ENCODE measurements at regions not wholly inside any gene's neighbourhood (a gene's known extent, or its start where the extent isn't known, plus 50 kb on each side); places are given as distances from the start of the nearest gene placed in this dataset.

DNA sequence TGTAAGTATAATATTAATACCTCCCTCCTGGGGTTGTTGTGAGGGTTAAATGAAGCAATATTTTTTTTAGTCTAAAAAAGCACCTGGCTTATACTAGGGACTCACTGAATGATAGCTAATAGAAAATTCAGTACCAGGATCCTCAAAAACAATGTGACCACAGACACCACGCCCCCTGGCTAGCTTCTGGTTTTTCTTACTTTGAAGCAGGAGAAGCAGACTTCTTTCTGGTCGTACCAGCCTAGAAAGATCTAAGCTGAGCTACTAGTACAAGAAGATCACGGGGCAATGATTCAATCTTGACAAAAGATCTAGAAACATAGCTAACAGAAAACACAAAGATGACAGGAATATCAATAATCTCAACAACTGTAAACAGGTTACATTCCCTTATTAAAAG lies 218.5 kb upstream of the SLC30A5 start:
- intact Hi-C loops (cut with micrococcal nuclease) = no loop called here
- H3K27ac Mint-ChIP-seq = no peak overlapping the region
- H3K36me3 Mint-ChIP-seq (ENCODE audit: low read depth) = no peaks in the 10 kb centered on the region
- peak; percentile 76 for DNase-seq
- no peaks in the 10 kb centered on the region for H3K9me3 Mint-ChIP-seq
- peaks cover under 1% of the 10 kb centered on the region for H3K27me3 Mint-ChIP-seq
- peaks cover 5% of the 10 kb centered on the region for H3K4me1 Mint-ChIP-seq
- no peak overlapping the region for H3K4me3 Mint-ChIP-seq

DNA sequence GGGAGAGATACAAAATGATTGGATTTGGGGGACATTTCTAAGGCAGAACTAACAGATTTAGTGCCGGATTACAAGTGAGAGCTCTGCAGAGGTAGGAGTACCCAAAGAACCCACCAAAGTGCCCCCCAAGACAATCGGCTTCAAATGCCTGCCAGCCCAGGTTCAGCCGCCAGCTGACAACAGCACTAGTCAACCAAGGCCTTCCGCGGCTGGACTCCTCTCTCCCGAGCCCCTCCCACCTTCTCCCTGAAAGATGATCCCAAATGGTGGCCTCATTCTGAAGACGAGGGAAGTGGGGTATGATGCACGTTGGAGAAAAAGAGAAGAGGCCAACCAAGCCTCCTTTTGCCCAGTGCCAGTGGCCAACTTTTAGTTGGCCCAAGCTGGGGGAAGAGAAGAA lies 210.4 kb upstream of the SLC30A5 start:
- Mint-ChIP-seq H3K9me3 (peaks cover 9% of the 10 kb centered on the region), H3K36me3 (ENCODE audit: low read depth) (no peaks in the 10 kb centered on the region), H3K4me3 (no peak overlapping the region), H3K27ac (no peak overlapping the region), H3K27me3 (peaks cover 1% of the 10 kb centered on the region), H3K4me1 (peaks cover 25% of the 10 kb centered on the region)
- no peak for DNase-seq
- intact Hi-C loops (cut with micrococcal nuclease) = loop anchor here (10.0 kb wide), 1 partner anchor 419 kb away; no protein-coding TSS in a partner anchor

DNA sequence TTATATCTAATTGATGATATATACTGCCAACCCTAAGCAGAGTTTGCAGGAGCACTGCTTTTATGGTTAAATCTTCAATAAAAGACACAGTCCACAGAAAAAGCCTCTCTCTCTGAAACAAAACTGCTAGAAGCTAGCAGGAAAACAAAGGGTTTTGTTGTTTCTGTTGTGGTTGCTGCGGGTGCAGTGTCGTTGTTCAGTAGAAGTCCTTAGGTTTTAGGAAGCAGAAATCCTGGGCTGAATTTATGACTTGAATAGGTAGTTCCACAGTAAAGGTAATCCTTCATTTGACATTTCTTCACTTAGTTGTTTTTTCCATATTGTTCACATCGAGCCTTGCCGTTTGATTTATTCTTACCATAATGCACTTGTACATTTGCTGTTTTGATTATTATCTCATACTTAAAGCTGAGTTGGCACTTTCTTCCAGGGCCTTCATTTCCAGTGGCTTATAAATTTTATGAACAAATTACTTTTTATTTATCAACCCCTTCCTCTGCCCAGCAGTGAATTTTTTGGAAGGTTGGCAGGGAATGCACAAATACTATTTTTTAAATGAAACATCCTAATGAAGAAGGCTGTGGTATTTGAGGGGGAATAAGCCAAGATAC lies 209.6 kb upstream of the SLC30A5 start:
- Mint-ChIP-seq H3K36me3 (ENCODE audit: low read depth) (no peaks in the 10 kb centered on the region), H3K9me3 (peaks cover 9% of the 10 kb centered on the region), H3K4me3 (peak overlapping the region; percentile 54), H3K27me3 (peaks cover 1% of the 10 kb centered on the region), H3K4me1 (peaks cover 25% of the 10 kb centered on the region), H3K27ac (peak overlapping the region; percentile 17)
- intact Hi-C loops (cut with micrococcal nuclease) = loop anchor here (10.0 kb wide), 1 partner anchor 419 kb away; no protein-coding TSS in a partner anchor
- peak; percentile 81 for DNase-seq

DNA sequence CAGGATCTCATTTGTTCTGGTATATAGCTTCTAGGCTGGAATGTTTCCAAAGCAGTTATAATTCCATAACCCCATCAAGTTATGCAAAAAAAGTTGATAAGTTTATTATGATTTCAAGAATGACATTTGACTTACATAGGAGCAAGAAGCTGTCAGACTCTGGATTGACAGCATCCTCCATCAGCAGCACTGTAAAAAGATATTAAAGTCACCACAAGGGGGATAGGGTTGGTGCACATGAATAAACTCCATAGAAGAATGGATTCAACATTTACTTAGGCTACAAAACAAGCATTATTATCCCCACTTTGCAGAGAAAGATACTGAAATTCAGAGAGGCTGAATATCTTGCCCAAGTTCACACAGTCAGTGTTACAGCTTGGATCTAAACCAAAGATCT lies 208.9 kb upstream of the SLC30A5 start:
- intact Hi-C loops (cut with micrococcal nuclease) = loop anchor here (10.0 kb wide), 1 partner anchor 420 kb away; no protein-coding TSS in a partner anchor
- Mint-ChIP-seq H3K9me3 (peaks cover 9% of the 10 kb centered on the region), H3K27ac (no peak overlapping the region), H3K4me3 (no peak overlapping the region), H3K4me1 (peaks cover 25% of the 10 kb centered on the region), H3K27me3 (peaks cover 1% of the 10 kb centered on the region), H3K36me3 (ENCODE audit: low read depth) (no peaks in the 10 kb centered on the region)
- DNase-seq = no peak

DNA sequence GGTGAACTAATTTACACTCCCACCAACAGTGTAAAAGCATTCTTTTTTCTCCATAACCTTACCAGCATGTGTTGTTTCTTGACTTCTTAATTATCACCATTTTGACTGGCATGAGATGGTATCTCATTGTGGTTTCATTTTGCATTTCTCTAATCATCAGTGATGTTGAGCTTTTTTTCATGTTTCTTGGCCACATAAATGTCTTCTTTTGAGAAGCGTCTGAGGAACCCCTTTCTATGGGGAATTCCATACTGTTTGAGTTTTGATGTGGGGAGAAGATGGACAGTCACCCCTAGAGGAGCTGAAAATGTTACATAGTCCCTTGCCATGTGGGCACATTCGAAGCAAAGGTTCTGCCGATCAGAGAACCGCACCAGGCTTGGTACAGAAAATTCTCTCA lies 207.0 kb upstream of the SLC30A5 start:
- no peaks in the 10 kb centered on the region for H3K27me3 Mint-ChIP-seq
- H3K9me3 Mint-ChIP-seq = peaks cover 9% of the 10 kb centered on the region
- intact Hi-C loops (cut with micrococcal nuclease) = loop anchor here (10.0 kb wide), 1 partner anchor 422 kb away; no protein-coding TSS in a partner anchor
- H3K36me3 Mint-ChIP-seq (ENCODE audit: low read depth) = no peaks in the 10 kb centered on the region
- no peak for DNase-seq
- H3K4me3 Mint-ChIP-seq = no peak overlapping the region
- no peak overlapping the region for H3K27ac Mint-ChIP-seq
- H3K4me1 Mint-ChIP-seq = peaks cover 32% of the 10 kb centered on the region

DNA sequence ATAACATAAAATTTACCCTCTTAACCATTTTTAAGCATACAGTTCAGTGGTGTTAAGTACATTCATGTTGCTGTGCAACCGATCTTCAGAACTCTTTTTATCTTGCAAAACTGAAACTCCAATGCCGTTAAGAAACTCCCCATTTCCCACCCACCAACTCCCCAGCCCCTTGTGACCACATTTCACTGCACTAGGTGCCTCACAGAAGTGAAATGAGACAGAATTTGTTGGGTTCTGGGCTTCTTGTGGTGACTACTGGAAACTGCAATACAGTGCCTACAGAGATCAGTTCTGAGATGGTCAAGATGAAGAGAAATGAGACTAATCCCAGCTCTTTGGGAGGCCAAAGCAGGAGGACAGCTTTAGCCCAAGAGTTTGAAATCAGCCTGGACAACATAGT lies 202.1 kb upstream of the SLC30A5 start:
- Mint-ChIP-seq H3K27ac (peak overlapping the region; percentile 48), H3K9me3 (peaks cover 7% of the 10 kb centered on the region), H3K36me3 (ENCODE audit: low read depth) (no peaks in the 10 kb centered on the region), H3K27me3 (no peaks in the 10 kb centered on the region), H3K4me1 (peaks cover 23% of the 10 kb centered on the region), H3K4me3 (no peak overlapping the region)
- DNase-seq = peak; percentile 82
- intact Hi-C loops (cut with micrococcal nuclease) = loop anchor here (5.0 kb wide), 2 partner anchors 459 to 619 kb away; no protein-coding TSS in a partner anchor

DNA sequence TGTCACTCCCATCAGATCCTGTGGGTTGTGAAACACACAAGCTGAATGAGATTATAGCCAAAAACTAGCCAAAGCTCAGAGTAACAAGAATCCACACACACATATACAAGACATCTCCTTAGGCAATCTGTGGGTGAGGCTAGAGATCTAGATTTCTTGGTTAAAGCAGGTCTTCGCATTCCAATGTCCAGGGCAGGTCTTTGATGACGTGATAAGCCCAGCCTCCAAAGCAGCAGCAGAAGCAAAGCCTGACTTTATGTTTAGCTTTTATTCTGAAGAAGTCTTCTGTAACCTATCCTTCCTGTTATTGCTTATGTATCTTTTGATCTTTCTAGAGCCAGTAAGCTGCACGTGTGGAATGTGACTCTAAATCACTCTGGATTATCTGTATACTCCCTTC lies 199.1 kb upstream of the SLC30A5 start:
- no peak overlapping the region for H3K4me3 Mint-ChIP-seq
- H3K27ac Mint-ChIP-seq = no peak overlapping the region
- H3K9me3 Mint-ChIP-seq = peaks cover 6% of the 10 kb centered on the region
- H3K4me1 Mint-ChIP-seq = peaks cover 18% of the 10 kb centered on the region
- H3K36me3 Mint-ChIP-seq (ENCODE audit: low read depth) = no peaks in the 10 kb centered on the region
- DNase-seq = peak; percentile 62
- no peaks in the 10 kb centered on the region for H3K27me3 Mint-ChIP-seq
- intact Hi-C loops (cut with micrococcal nuclease) = loop anchor here (5.0 kb wide), 2 partner anchors 462 to 622 kb away; no protein-coding TSS in a partner anchor

DNA sequence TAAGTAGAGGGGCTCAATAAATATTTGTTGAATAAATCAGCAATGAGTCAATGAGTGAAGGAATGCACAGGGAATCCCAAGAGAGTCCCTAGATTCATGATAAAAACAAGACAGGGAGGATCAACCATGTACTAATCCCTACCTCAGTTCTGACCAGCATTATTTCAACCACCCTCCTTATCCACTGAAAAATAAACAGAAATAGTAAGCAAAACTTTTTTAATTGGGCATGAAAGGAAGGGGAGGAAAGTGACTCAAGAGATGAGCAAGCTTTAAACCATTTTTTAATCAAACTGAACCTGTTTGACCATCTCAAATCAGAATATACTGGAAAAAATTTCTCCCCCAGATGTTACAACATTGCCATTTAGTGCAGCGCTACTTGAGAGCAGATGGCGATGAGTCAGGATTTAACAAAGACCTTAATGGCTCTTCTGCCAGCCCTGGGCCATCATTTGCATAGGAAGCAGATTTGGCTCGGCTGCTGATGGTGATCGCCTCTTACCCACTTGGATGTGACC lies 194.8 kb upstream of the SLC30A5 start:
- no peaks in the 10 kb centered on the region for H3K27me3 Mint-ChIP-seq
- peaks cover 7% of the 10 kb centered on the region for H3K4me1 Mint-ChIP-seq
- no peak for DNase-seq
- no peaks in the 10 kb centered on the region for H3K36me3 Mint-ChIP-seq (ENCODE audit: low read depth)
- intact Hi-C loops (cut with micrococcal nuclease) = no loop called here
- H3K27ac Mint-ChIP-seq = no peak overlapping the region
- H3K4me3 Mint-ChIP-seq = no peak overlapping the region
- H3K9me3 Mint-ChIP-seq = peaks cover 6% of the 10 kb centered on the region

DNA sequence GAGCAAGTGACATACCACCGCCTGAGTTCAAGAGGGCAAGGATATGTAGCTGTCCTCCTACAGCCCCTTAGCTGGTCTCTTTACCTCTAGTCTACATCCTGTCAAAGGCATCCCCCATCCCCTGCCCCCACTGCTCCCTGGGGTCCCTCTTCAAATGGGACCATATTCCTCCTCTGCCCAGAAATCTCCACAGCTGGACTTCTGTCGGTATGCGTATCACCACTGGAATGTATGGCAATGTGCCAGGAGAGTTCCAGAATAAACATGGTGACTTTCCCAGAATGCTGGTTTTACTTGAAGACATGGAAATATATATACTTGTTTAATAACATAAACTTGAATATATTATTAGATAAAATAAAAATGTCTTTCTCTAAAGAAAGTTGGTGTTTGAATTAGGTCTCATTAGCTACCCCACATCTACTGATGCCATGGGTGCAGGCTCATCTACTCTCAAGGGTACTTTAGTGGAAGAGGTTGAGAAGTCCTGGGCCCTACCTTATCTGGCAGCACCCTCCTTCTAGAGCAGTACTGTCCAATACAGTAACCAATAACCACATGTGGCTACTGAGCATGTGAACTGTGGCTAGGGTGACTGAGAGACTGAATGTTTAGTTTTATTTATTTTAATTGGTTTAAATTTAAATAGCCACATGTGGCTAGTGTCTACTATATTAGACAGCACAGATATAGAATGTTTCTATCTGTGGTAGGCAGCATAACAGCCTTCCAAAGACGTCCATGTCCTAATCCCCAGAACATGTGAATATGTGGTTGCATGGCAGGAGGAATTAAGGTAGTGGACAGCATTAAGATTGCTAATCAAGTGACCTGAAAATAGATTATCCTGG lies 181.7 kb upstream of the SLC30A5 start:
- no peaks in the 10 kb centered on the region for H3K4me1 Mint-ChIP-seq
- no peaks in the 10 kb centered on the region for H3K9me3 Mint-ChIP-seq

DNA sequence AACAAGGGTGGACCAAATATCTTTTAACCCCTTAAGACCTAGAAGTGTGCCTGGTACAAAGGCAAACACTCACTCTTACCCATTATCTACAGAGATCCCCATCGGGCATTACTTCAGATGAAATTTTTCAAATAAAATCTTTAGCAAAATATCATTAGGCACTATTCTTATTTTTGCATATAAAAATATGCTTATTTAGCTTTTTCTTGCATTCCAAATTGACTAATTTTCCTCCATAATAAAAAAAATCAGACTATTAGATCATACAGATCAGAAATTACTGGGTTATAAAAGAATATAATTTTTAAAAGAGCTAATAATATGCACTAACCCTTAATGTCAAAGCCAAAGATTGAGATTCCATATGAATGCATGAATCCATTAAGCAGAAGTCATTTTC lies 178.7 kb upstream of the SLC30A5 start:
- no peaks in the 10 kb centered on the region for H3K4me1 Mint-ChIP-seq
- H3K36me3 Mint-ChIP-seq (ENCODE audit: low read depth) = no peaks in the 10 kb centered on the region
- DNase-seq = no peak
- intact Hi-C loops (cut with micrococcal nuclease) = no loop called here
- H3K9me3 Mint-ChIP-seq = peaks cover 2% of the 10 kb centered on the region
- H3K27ac Mint-ChIP-seq = no peak overlapping the region
- no peak overlapping the region for H3K4me3 Mint-ChIP-seq
- H3K27me3 Mint-ChIP-seq = no peaks in the 10 kb centered on the region

More for the DNA sequence above, 181.7 kb upstream of the SLC30A5 start:
- no peaks in the 10 kb centered on the region for H3K36me3 Mint-ChIP-seq (ENCODE audit: low read depth)
- no peak for DNase-seq
- no peak overlapping the region for H3K27ac Mint-ChIP-seq
- no peak overlapping the region for H3K4me3 Mint-ChIP-seq
- H3K27me3 Mint-ChIP-seq = no peaks in the 10 kb centered on the region
- intact Hi-C loops (cut with micrococcal nuclease) = no loop called here

DNA sequence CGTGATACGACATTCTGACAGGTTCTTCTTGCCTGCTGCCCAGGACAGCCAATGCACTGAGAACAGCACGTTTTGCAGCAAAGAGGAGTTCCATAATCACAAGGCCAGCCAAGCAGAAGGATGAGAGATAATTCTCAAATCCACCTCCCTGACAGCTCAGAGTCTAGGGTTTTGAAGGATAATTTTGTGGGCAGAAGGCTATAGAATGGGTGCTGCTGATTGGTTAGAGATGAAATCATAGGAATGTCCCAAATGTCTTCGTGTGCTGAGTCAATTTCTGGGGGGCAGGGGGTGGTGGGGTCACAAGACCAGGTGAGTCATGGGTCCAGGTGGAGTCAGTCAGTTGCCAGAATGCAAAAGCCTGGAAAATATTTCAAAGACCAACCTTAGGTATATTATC lies 175.5 kb upstream of the SLC30A5 start:
- H3K36me3 Mint-ChIP-seq (ENCODE audit: low read depth) = no peaks in the 10 kb centered on the region
- H3K9me3 Mint-ChIP-seq = peaks cover 5% of the 10 kb centered on the region
- H3K27me3 Mint-ChIP-seq = no peaks in the 10 kb centered on the region
- no peak for DNase-seq
- no peaks in the 10 kb centered on the region for H3K4me1 Mint-ChIP-seq
- no peak overlapping the region for H3K27ac Mint-ChIP-seq
- no peak overlapping the region for H3K4me3 Mint-ChIP-seq
- intact Hi-C loops (cut with micrococcal nuclease) = no loop called here

DNA sequence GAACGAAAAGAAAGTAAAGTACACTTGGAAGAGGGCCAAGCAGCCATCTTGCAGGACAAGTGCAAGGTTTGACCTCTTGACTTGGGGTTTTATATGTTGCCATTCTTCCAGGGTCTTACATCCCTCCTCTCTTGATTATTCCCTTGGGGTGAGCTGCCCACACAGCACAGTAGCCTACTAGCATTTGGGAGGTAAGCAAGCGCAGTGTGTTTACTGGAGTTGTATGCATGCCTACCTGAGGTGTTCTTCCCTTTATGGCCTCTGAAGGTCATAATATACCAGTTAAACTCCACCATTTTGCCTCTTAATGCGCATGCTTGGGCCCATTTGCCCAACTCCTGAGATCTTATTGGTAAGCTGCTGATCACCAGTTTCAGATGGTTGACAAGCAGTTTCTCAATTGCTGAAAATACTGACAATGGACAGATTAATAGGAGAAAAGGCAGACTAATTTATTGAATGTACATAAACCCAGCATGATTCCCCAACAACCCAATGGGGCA lies 173.8 kb upstream of the SLC30A5 start:
- H3K27ac Mint-ChIP-seq = no peak overlapping the region
- H3K4me1 Mint-ChIP-seq = no peaks in the 10 kb centered on the region
- H3K36me3 Mint-ChIP-seq (ENCODE audit: low read depth) = no peaks in the 10 kb centered on the region
- H3K9me3 Mint-ChIP-seq = peaks cover 5% of the 10 kb centered on the region
- intact Hi-C loops (cut with micrococcal nuclease) = no loop called here
- no peaks in the 10 kb centered on the region for H3K27me3 Mint-ChIP-seq
- no peak overlapping the region for H3K4me3 Mint-ChIP-seq
- DNase-seq = no peak

DNA sequence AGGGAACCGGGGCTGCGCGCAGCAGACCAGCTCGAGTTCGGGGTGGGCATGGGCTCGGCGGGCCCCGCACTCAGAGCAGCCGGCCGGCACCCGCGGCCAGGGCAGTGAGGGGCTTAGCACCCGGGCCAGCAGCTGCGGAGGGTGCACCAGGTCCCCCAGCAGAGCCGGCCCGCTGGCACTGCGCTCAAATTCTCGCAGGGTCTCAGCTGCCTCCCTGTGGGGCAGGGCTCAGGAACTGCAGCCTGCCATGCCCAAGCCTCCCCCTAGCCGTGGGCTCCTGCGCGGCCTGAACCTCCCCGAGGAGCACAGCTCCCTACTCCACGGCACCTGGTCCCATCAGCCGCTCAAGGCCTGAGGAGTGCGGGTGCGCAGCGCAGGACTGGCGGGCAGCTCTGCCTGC lies 172.9 kb upstream of the SLC30A5 start:
- Mint-ChIP-seq H3K4me1 (no peaks in the 10 kb centered on the region), H3K9me3 (peaks cover 5% of the 10 kb centered on the region), H3K36me3 (ENCODE audit: low read depth) (no peaks in the 10 kb centered on the region), H3K27ac (no peak overlapping the region), H3K4me3 (no peak overlapping the region), H3K27me3 (peaks cover 3% of the 10 kb centered on the region)
- DNase-seq = no peak
- intact Hi-C loops (cut with micrococcal nuclease) = no loop called here
